ENCODE measurements at regions not wholly inside any gene's neighbourhood (a gene's known extent, or its start where the extent isn't known, plus 50 kb on each side); places are given as distances from the start of the nearest gene placed in this dataset.

DNA sequence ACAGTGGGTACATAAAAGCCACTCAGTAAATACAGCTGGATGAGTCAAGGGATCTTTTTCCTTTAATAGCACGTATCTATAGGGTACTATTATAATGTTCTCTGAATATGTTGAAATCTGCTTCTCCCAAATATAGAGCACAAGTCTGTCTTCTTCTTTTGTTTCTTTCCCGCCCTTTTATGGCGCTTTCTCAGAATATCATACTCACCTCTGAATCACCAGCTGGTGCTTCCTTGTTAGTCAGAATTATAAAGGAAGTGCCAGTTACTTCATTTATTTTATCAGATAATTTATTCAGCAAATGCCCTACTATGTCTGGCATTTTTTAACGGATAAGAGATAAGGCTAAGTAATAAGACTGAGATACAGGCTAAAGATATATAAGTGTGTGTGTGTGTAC is 772.9 kb downstream of the SORCS3 start:
- Histone ChIP-seq H3K27me3 (ENCODE audit: insufficient read depth, low read length) (no peaks in the 10 kb centered on the region), H2AFZ (ENCODE audit: low read length) (no peak overlapping the region), H3K79me2 (ENCODE audit: insufficient read depth, low read length) (no peaks in the 10 kb centered on the region), H4K20me1 (ENCODE audit: insufficient read depth, low read length) (no peaks in the 10 kb centered on the region), H3K4me1 (ENCODE audit: insufficient read depth, low read length) (no peaks in the 10 kb centered on the region), H3K4me2 (ENCODE audit: insufficient read depth, low read length) (no peak overlapping the region), H3K27ac (ENCODE audit: low read depth, low read length) (no peak overlapping the region), H3K36me3 (ENCODE audit: insufficient read depth, low read length) (no peaks in the 10 kb centered on the region), H3K4me3 (ENCODE audit: insufficient read depth, low read length) (no peak overlapping the region), H3K9me3 (ENCODE audit: low read depth, low read length) (no peaks in the 10 kb centered on the region)
- DNase-seq (ENCODE audit: insufficient read length, low spot score, missing footprints) = no peak
- TF ChIP-seq, protein P1, sequence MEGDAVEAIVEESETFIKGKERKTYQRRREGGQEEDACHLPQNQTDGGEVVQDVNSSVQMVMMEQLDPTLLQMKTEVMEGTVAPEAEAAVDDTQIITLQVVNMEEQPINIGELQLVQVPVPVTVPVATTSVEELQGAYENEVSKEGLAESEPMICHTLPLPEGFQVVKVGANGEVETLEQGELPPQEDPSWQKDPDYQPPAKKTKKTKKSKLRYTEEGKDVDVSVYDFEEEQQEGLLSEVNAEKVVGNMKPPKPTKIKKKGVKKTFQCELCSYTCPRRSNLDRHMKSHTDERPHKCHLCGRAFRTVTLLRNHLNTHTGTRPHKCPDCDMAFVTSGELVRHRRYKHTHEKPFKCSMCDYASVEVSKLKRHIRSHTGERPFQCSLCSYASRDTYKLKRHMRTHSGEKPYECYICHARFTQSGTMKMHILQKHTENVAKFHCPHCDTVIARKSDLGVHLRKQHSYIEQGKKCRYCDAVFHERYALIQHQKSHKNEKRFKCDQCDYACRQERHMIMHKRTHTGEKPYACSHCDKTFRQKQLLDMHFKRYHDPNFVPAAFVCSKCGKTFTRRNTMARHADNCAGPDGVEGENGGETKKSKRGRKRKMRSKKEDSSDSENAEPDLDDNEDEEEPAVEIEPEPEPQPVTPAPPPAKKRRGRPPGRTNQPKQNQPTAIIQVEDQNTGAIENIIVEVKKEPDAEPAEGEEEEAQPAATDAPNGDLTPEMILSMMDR (IDR thresholded peaks at IDR 0.05; ENCODE audit: extremely low read depth, low read depth, low read length) = no peak

DNA sequence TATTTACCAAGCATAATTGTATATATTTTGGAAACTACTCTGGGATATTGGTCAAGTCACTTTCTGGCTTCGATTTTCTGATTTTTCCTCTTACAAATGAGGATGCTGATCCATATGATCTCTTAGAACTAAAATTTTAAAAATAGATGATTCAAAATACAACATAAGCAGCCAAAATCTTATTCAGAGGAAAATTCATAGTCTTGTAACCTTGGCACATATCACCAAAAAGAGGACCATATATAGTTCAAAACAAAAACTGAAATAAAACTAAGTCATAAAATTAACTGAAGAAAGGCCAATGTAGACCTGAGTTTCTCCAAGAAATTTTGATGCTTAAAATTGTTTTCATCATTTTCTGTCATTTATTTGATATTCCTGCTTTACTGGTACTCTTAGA is 768.3 kb downstream of the SORCS3 start:
- TF ChIP-seq, protein P1 (IDR thresholded peaks at IDR 0.05; ENCODE audit: extremely low read depth, low read depth, low read length) = no peak
- H3K4me2 ChIP-seq (ENCODE audit: insufficient read depth, low read length) = no peak overlapping the region
- H3K27ac ChIP-seq (ENCODE audit: low read depth, low read length) = no peak overlapping the region

DNA sequence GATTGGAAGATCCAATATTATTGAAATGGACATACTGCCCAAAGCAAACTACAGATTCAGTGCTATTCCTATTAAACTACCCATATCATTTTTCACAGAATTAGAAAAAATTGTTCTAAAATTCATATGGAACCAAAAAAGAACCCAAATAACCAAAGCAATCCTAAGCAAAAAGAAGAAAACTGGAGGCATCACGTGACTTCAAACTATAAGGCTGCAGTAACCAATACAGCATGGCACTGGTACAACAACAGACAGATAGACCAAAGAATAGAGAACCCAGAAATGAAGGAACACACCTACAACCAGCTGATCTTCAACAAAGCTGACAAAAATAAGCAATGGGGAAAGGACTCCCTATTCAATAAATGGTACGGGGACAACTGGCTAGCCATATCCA is 765.4 kb downstream of the SORCS3 start:
- no peaks in the 10 kb centered on the region for H3K79me2 ChIP-seq (ENCODE audit: insufficient read depth, low read length)
- H3K9me3 ChIP-seq (ENCODE audit: low read depth, low read length) = no peaks in the 10 kb centered on the region
- H3K4me2 ChIP-seq (ENCODE audit: insufficient read depth, low read length) = no peak overlapping the region
- DNase-seq (ENCODE audit: insufficient read length, low spot score, missing footprints) = no peak
- no peaks in the 10 kb centered on the region for H3K27me3 ChIP-seq (ENCODE audit: insufficient read depth, low read length)
- no peak overlapping the region for H3K27ac ChIP-seq (ENCODE audit: low read depth, low read length)
- H2AFZ ChIP-seq (ENCODE audit: low read length) = no peak overlapping the region
- H3K4me3 ChIP-seq (ENCODE audit: insufficient read depth, low read length) = no peak overlapping the region
- H3K4me1 ChIP-seq (ENCODE audit: insufficient read depth, low read length) = no peaks in the 10 kb centered on the region
- no peaks in the 10 kb centered on the region for H3K36me3 ChIP-seq (ENCODE audit: insufficient read depth, low read length)
- TF ChIP-seq, protein P1 (IDR thresholded peaks at IDR 0.05; ENCODE audit: extremely low read depth, low read depth, low read length) = no peak
- no peaks in the 10 kb centered on the region for H4K20me1 ChIP-seq (ENCODE audit: insufficient read depth, low read length)

More for the DNA sequence above, 768.3 kb downstream of the SORCS3 start:
- no peak overlapping the region for H2AFZ ChIP-seq (ENCODE audit: low read length)
- no peak for DNase-seq (ENCODE audit: insufficient read length, low spot score, missing footprints)
- no peak overlapping the region for H3K4me3 ChIP-seq (ENCODE audit: insufficient read depth, low read length)
- no peaks in the 10 kb centered on the region for H4K20me1 ChIP-seq (ENCODE audit: insufficient read depth, low read length)
- no peaks in the 10 kb centered on the region for H3K4me1 ChIP-seq (ENCODE audit: insufficient read depth, low read length)
- no peaks in the 10 kb centered on the region for H3K9me3 ChIP-seq (ENCODE audit: low read depth, low read length)
- no peaks in the 10 kb centered on the region for H3K27me3 ChIP-seq (ENCODE audit: insufficient read depth, low read length)
- H3K36me3 ChIP-seq (ENCODE audit: insufficient read depth, low read length) = no peaks in the 10 kb centered on the region
- H3K79me2 ChIP-seq (ENCODE audit: insufficient read depth, low read length) = no peaks in the 10 kb centered on the region

DNA sequence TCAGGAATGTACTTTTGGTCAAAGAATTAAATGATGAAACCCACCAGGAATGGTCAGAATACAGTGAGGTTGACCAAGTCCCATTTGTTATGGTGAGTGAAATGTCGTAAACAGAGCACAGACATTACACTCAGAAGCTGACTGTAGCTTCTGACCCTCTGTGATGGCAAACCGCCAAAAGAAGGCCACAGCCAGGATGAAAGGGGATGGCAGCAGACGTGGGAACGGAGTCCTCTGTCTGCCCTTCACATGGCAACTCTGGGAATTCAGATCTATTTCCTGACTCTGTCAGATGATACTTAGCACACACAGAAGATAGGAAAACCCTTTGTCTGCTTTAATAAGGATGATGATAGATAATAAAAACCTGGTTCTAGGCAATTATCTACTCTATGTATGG is 757.1 kb downstream of the SORCS3 start:
- Histone ChIP-seq H3K9me3 (ENCODE audit: low read depth, low read length) (no peaks in the 10 kb centered on the region), H3K4me3 (ENCODE audit: insufficient read depth, low read length) (no peak overlapping the region)
- TF ChIP-seq, protein P1 (IDR thresholded peaks at IDR 0.05; ENCODE audit: extremely low read depth, low read depth, low read length) = no peak

More for the DNA sequence above, 757.1 kb downstream of the SORCS3 start:
- no peak for DNase-seq (ENCODE audit: insufficient read length, low spot score, missing footprints)
- Histone ChIP-seq H3K4me1 (ENCODE audit: insufficient read depth, low read length) (no peaks in the 10 kb centered on the region), H3K4me2 (ENCODE audit: insufficient read depth, low read length) (no peak overlapping the region), H4K20me1 (ENCODE audit: insufficient read depth, low read length) (no peaks in the 10 kb centered on the region), H3K27ac (ENCODE audit: low read depth, low read length) (no peak overlapping the region), H3K27me3 (ENCODE audit: insufficient read depth, low read length) (no peaks in the 10 kb centered on the region), H3K79me2 (ENCODE audit: insufficient read depth, low read length) (no peaks in the 10 kb centered on the region), H3K36me3 (ENCODE audit: insufficient read depth, low read length) (no peaks in the 10 kb centered on the region), H2AFZ (ENCODE audit: low read length) (no peak overlapping the region)
